Activated CD4-positive, alpha-beta memory T cell treated with anti-CD3 and anti-CD28 coated beads for 36 hours (primary cell): ENCODE measurements at regions not wholly inside any gene's neighbourhood (a gene's known extent, or its start where the extent isn't known, plus 50 kb on each side); places are given as distances from the start of the nearest gene placed in this dataset.

Experiments used
- CTCF ChIA-PET: fragments of 350-600 bp; sonication (Branson Sonifier 250); formaldehyde crosslinking; loops from one replicate; lab custom pipeline; 2021; ENCODE audit warnings: antibody characterized with exemption, inconsistent platforms; lab: Charles Lee
- POLR2A ChIA-PET: fragments of 350-600 bp; sonication (Branson Sonifier 250); formaldehyde crosslinking; loops from one replicate; lab custom pipeline; 2021; ENCODE audit warnings: antibody characterized with exemption; lab: Charles Lee
- DNase-seq: peaks from one replicate; pipeline ENCODE4 v3.0.0-alpha.2; 2020
- H3K27ac Mint-ChIP-seq: one replicate; pipeline ENCODE4 v1.8.0; 2021; ENCODE audit warnings: mixed read lengths
- H3K27me3 Mint-ChIP-seq: one replicate; pipeline ENCODE4 v1.8.0; 2021; ENCODE audit warnings: mixed read lengths
- H3K36me3 Mint-ChIP-seq: one replicate; pipeline ENCODE4 v1.8.0; 2021; ENCODE audit warnings: mixed read lengths
- H3K4me1 Mint-ChIP-seq: one replicate; pipeline ENCODE4 v1.8.0; 2021; ENCODE audit warnings: low read depth, mixed read lengths
- H3K4me3 Mint-ChIP-seq: one replicate; pipeline ENCODE4 v1.8.0; 2021; ENCODE audit warnings: mild to moderate bottlenecking, mixed read lengths
- H3K9me3 Mint-ChIP-seq: one replicate; pipeline ENCODE4 v1.8.0; 2021; ENCODE audit warnings: mixed read lengths
- intact Hi-C: fragments of 100-400 bp; cut with micrococcal nuclease; formaldehyde crosslinking; loops from one replicate; pipeline ENCODE4 v1.15.1; 2023

GRCh38 chr5:3114467-3114866 lies 363.0 kb upstream of the IRX2 start:
- Mint-ChIP-seq H3K27ac (no peak overlapping the region), H3K4me3 (no peak overlapping the region), H3K36me3 (no peaks in the 10 kb centered on the region), H3K9me3 (peaks cover 3% of the 10 kb centered on the region), H3K27me3 (peaks cover 18% of the 10 kb centered on the region), H3K4me1 (no peaks in the 10 kb centered on the region)
- ChIA-PET CTCF (no interaction called here), POLR2A (no interaction called here)
- no peak for DNase-seq
- intact Hi-C loops, result no loop called here

- Mint-ChIP-seq H3K27ac (no peak overlapping the region), H3K4me1 (no peaks in the 10 kb centered on the region), H3K4me3 (no peak overlapping the region), H3K27me3 (peaks cover 4% of the 10 kb centered on the region), H3K9me3 (peaks cover 7% of the 10 kb centered on the region), H3K36me3 (no peaks in the 10 kb centered on the region)
- ChIA-PET POLR2A (no interaction called here), CTCF (no interaction called here)
- intact Hi-C loops, result no loop called here
- no peak for DNase-seq
Measured at GRCh38 chr5:3110371-3110770, 358.9 kb upstream of the IRX2 start.

GRCh38 chr5:3107156-3107611 lies 355.7 kb upstream of the IRX2 start:
- H3K4me3 Mint-ChIP-seq, result no peak overlapping the region

GRCh38 chr5:3105581-3105980 lies 354.1 kb upstream of the IRX2 start:
- CTCF ChIA-PET, result no interaction called here

More at GRCh38 chr5:3107156-3107611, 355.7 kb upstream of the IRX2 start:
- ChIA-PET POLR2A (no interaction called here), CTCF (no interaction called here)
- Mint-ChIP-seq H3K27ac (no peak overlapping the region), H3K27me3 (peaks cover 9% of the 10 kb centered on the region), H3K36me3 (no peaks in the 10 kb centered on the region), H3K9me3 (peaks cover 7% of the 10 kb centered on the region), H3K4me1 (no peaks in the 10 kb centered on the region)
- no peak for DNase-seq
- intact Hi-C loops, result no loop called here

GRCh38 chr5:3105172-3105571 lies 353.7 kb upstream of the IRX2 start:
- DNase-seq, result no peak
- Mint-ChIP-seq H3K9me3 (peaks cover 4% of the 10 kb centered on the region), H3K27me3 (peaks cover 9% of the 10 kb centered on the region), H3K4me1 (no peaks in the 10 kb centered on the region), H3K36me3 (no peaks in the 10 kb centered on the region), H3K4me3 (no peak overlapping the region), H3K27ac (no peak overlapping the region)
- POLR2A ChIA-PET, result no interaction called here
- CTCF ChIA-PET, result no interaction called here
- intact Hi-C loops, result no loop called here

More at GRCh38 chr5:3105581-3105980, 354.1 kb upstream of the IRX2 start:
- Mint-ChIP-seq H3K4me3 (no peak overlapping the region), H3K9me3 (peaks cover 7% of the 10 kb centered on the region), H3K4me1 (no peaks in the 10 kb centered on the region), H3K27ac (no peak overlapping the region), H3K36me3 (no peaks in the 10 kb centered on the region), H3K27me3 (peaks cover 9% of the 10 kb centered on the region)
- intact Hi-C loops, result no loop called here
- no peak for DNase-seq
- POLR2A ChIA-PET, result no interaction called here

GRCh38 chr5:3104429-3105060 lies 353.1 kb upstream of the IRX2 start:
- Mint-ChIP-seq H3K27me3 (peaks cover 9% of the 10 kb centered on the region), H3K4me3 (no peak overlapping the region), H3K4me1 (no peaks in the 10 kb centered on the region), H3K9me3 (peaks cover 4% of the 10 kb centered on the region), H3K27ac (no peak overlapping the region), H3K36me3 (no peaks in the 10 kb centered on the region)
- ChIA-PET CTCF (no interaction called here), POLR2A (no interaction called here)
- intact Hi-C loops, result no loop called here
- DNase-seq, result no peak

- intact Hi-C loops, result no loop called here
- Mint-ChIP-seq H3K27me3 (peaks cover 9% of the 10 kb centered on the region), H3K9me3 (peaks cover 3% of the 10 kb centered on the region), H3K36me3 (no peaks in the 10 kb centered on the region), H3K27ac (no peak overlapping the region), H3K4me1 (no peaks in the 10 kb centered on the region), H3K4me3 (no peak overlapping the region)
- ChIA-PET CTCF (no interaction called here), POLR2A (no interaction called here)
- DNase-seq, result no peak
Measured at GRCh38 chr5:3103262-3103811, 351.9 kb upstream of the IRX2 start.

GRCh38 chr5:3102531-3102930 lies 351.1 kb upstream of the IRX2 start:
- no peaks in the 10 kb centered on the region for H3K4me1 Mint-ChIP-seq
- no peak for DNase-seq
- peaks cover 9% of the 10 kb centered on the region for H3K27me3 Mint-ChIP-seq
- H3K9me3 Mint-ChIP-seq, result peaks cover 2% of the 10 kb centered on the region
- POLR2A ChIA-PET, result no interaction called here
- CTCF ChIA-PET, result no interaction called here
- no peak overlapping the region for H3K4me3 Mint-ChIP-seq
- H3K36me3 Mint-ChIP-seq, result no peaks in the 10 kb centered on the region
- intact Hi-C loops, result no loop called here
- H3K27ac Mint-ChIP-seq, result no peak overlapping the region

- Mint-ChIP-seq H3K4me3 (no peak overlapping the region), H3K9me3 (peaks cover 2% of the 10 kb centered on the region), H3K27me3 (peaks cover 9% of the 10 kb centered on the region), H3K36me3 (no peaks in the 10 kb centered on the region), H3K4me1 (no peaks in the 10 kb centered on the region), H3K27ac (no peak overlapping the region)
- ChIA-PET POLR2A (no interaction called here), CTCF (no interaction called here)
- no peak for DNase-seq
- intact Hi-C loops, result no loop called here
Measured at GRCh38 chr5:3101561-3101960, 350.1 kb upstream of the IRX2 start.

GRCh38 chr5:3100921-3101551 lies 349.6 kb upstream of the IRX2 start:
- ChIA-PET CTCF (no interaction called here), POLR2A (no interaction called here)
- Mint-ChIP-seq H3K27ac (no peak overlapping the region), H3K4me1 (no peaks in the 10 kb centered on the region), H3K9me3 (peaks cover 2% of the 10 kb centered on the region), H3K27me3 (peaks cover 9% of the 10 kb centered on the region), H3K4me3 (no peak overlapping the region), H3K36me3 (no peaks in the 10 kb centered on the region)
- intact Hi-C loops, result no loop called here
- DNase-seq, result no peak

GRCh38 chr5:3099954-3100353 lies 348.5 kb upstream of the IRX2 start:
- no peaks in the 10 kb centered on the region for H3K36me3 Mint-ChIP-seq

GRCh38 chr5:3099526-3099925 lies 348.0 kb upstream of the IRX2 start:
- intact Hi-C loops, result no loop called here
- Mint-ChIP-seq H3K36me3 (no peaks in the 10 kb centered on the region), H3K27ac (no peak overlapping the region), H3K9me3 (peaks cover 5% of the 10 kb centered on the region), H3K27me3 (peaks cover 3% of the 10 kb centered on the region), H3K4me3 (no peak overlapping the region), H3K4me1 (no peaks in the 10 kb centered on the region)
- ChIA-PET CTCF (no interaction called here), POLR2A (no interaction called here)
- no peak for DNase-seq

More at GRCh38 chr5:3099954-3100353, 348.5 kb upstream of the IRX2 start:
- no peaks in the 10 kb centered on the region for H3K4me1 Mint-ChIP-seq
- peaks cover 5% of the 10 kb centered on the region for H3K27me3 Mint-ChIP-seq
- POLR2A ChIA-PET, result no interaction called here
- CTCF ChIA-PET, result no interaction called here
- no peak overlapping the region for H3K4me3 Mint-ChIP-seq
- intact Hi-C loops, result no loop called here
- H3K27ac Mint-ChIP-seq, result no peak overlapping the region
- H3K9me3 Mint-ChIP-seq, result peaks cover 2% of the 10 kb centered on the region
- DNase-seq, result no peak

GRCh38 chr5:3098821-3099220 lies 347.3 kb upstream of the IRX2 start:
- Mint-ChIP-seq H3K4me3 (no peak overlapping the region), H3K9me3 (peaks cover 7% of the 10 kb centered on the region), H3K4me1 (no peaks in the 10 kb centered on the region), H3K27ac (no peak overlapping the region), H3K27me3 (peaks cover under 1% of the 10 kb centered on the region), H3K36me3 (no peaks in the 10 kb centered on the region)
- ChIA-PET CTCF (no interaction called here), POLR2A (no interaction called here)
- DNase-seq, result no peak
- intact Hi-C loops, result no loop called here
